ENCODE measurements at regions not wholly inside any gene's neighbourhood (a gene's known extent, or its start where the extent isn't known, plus 50 kb on each side); places are given as distances from the start of the nearest gene placed in this dataset.

GRCh38 chr10:125482108-125482507, 200.9 kb downstream of the TEX36 start:
- Mint-ChIP-seq H3K9me3 (ENCODE audit: low read depth) (no peaks in the 10 kb centered on the region), H3K27me3 (ENCODE audit: low read depth) (peaks cover 10% of the 10 kb centered on the region), H3K4me1 (ENCODE audit: low read depth) (no peaks in the 10 kb centered on the region), H3K36me3 (ENCODE audit: low read depth) (no peaks in the 10 kb centered on the region), H3K4me3 (ENCODE audit: unreplicated experiment) (no peak overlapping the region), H3K27ac (ENCODE audit: unreplicated experiment) (no peak overlapping the region)
- no peak for DNase-seq (ENCODE audit: low spot score)
- TF ChIP-seq CTCF (IDR thresholded peaks at IDR 0.05), result no peak

GRCh38 chr10:125479059-125479458, 203.9 kb downstream of the TEX36 start:
- Mint-ChIP-seq H3K4me1 (ENCODE audit: low read depth) (no peaks in the 10 kb centered on the region), H3K36me3 (ENCODE audit: low read depth) (no peaks in the 10 kb centered on the region), H3K4me3 (ENCODE audit: unreplicated experiment) (no peak overlapping the region), H3K27ac (ENCODE audit: unreplicated experiment) (no peak overlapping the region), H3K27me3 (ENCODE audit: low read depth) (peaks cover 8% of the 10 kb centered on the region), H3K9me3 (ENCODE audit: low read depth) (no peaks in the 10 kb centered on the region)
- no peak for TF ChIP-seq CTCF (IDR thresholded peaks at IDR 0.05)
- no peak for DNase-seq (ENCODE audit: low spot score)

GRCh38 chr10:125475815-125476214, 207.1 kb downstream of the TEX36 start:
- no peak for DNase-seq (ENCODE audit: low spot score)
- Mint-ChIP-seq H3K27ac (ENCODE audit: unreplicated experiment) (no peak overlapping the region), H3K4me3 (ENCODE audit: unreplicated experiment) (no peak overlapping the region), H3K4me1 (ENCODE audit: low read depth) (no peaks in the 10 kb centered on the region), H3K36me3 (ENCODE audit: low read depth) (no peaks in the 10 kb centered on the region), H3K9me3 (ENCODE audit: low read depth) (no peaks in the 10 kb centered on the region), H3K27me3 (ENCODE audit: low read depth) (peaks cover 18% of the 10 kb centered on the region)
- no peak for TF ChIP-seq CTCF (IDR thresholded peaks at IDR 0.05)

- no peak overlapping the region for H3K4me3 Mint-ChIP-seq (ENCODE audit: unreplicated experiment)
- H3K27ac Mint-ChIP-seq (ENCODE audit: unreplicated experiment), result no peak overlapping the region
- no peak for DNase-seq (ENCODE audit: low spot score)
- no peak for TF ChIP-seq CTCF (IDR thresholded peaks at IDR 0.05)
- H3K27me3 Mint-ChIP-seq (ENCODE audit: low read depth), result peaks cover 21% of the 10 kb centered on the region
- no peaks in the 10 kb centered on the region for H3K9me3 Mint-ChIP-seq (ENCODE audit: low read depth)
- H3K4me1 Mint-ChIP-seq (ENCODE audit: low read depth), result no peaks in the 10 kb centered on the region
- H3K36me3 Mint-ChIP-seq (ENCODE audit: low read depth), result no peaks in the 10 kb centered on the region
Measured at GRCh38 chr10:125473143-125473793, 209.7 kb downstream of the TEX36 start.

- no peak for DNase-seq (ENCODE audit: low spot score)
- no peaks in the 10 kb centered on the region for H3K36me3 Mint-ChIP-seq (ENCODE audit: low read depth)
- no peak overlapping the region for H3K4me3 Mint-ChIP-seq (ENCODE audit: unreplicated experiment)
- no peaks in the 10 kb centered on the region for H3K9me3 Mint-ChIP-seq (ENCODE audit: low read depth)
- TF ChIP-seq CTCF (IDR thresholded peaks at IDR 0.05), result no peak
- no peaks in the 10 kb centered on the region for H3K4me1 Mint-ChIP-seq (ENCODE audit: low read depth)
- no peak overlapping the region for H3K27ac Mint-ChIP-seq (ENCODE audit: unreplicated experiment)
- H3K27me3 Mint-ChIP-seq (ENCODE audit: low read depth), result peaks cover 30% of the 10 kb centered on the region
Measured at GRCh38 chr10:125472010-125472607, 210.9 kb downstream of the TEX36 start.
